Keratinocyte (primary cell): ENCODE measurements at regions not wholly inside any gene's neighbourhood (a gene's known extent, or its start where the extent isn't known, plus 50 kb on each side); places are given as distances from the start of the nearest gene placed in this dataset.

Source experiments
- DNase-seq: peaks from one replicate; pipeline ENCODE4 v3.0.0-alpha.2; 2011; ENCODE audit warnings: low read depth, missing footprints, low spot score
- FAIRE-seq: peaks from 2 replicates; lab custom pipeline; 2011; peaks lifted over from hg19 to GRCh38; lab: Jason Lieb, UNC
- H2AFZ ChIP-seq: 2 replicates; pipeline ENCODE4 v1.6.0; 2012; ENCODE audit warnings: low read length, control low read depth, inconsistent platforms; ENCODE audit not compliant: control insufficient read depth
- H3K27ac ChIP-seq: 2 replicates; pipeline ENCODE4 v1.5.1; 2011; ENCODE audit warnings: low read length; ENCODE audit not compliant: control insufficient read depth, insufficient read depth
- H3K27me3 ChIP-seq: 3 replicates; pipeline ENCODE4 v1.6.0; 2011; ENCODE audit warnings: low read length; ENCODE audit not compliant: control insufficient read depth, insufficient read depth; ENCODE audit errors: extremely low read depth
- H3K36me3 ChIP-seq, 2 experiments: 2 replicates in 1 of 2; 3 replicates in 1 of 2; pipeline ENCODE4 v1.5.1; 2011; ENCODE audit warnings: low read length in 2 of 2, mild to moderate bottlenecking in 1 of 2; ENCODE audit not compliant: control insufficient read depth in 2 of 2, insufficient read depth in 2 of 2; ENCODE audit errors: extremely low read depth in 1 of 2
- H3K4me1 ChIP-seq: 3 replicates; pipeline ENCODE4 v1.5.1; 2011; ENCODE audit warnings: low read length; ENCODE audit not compliant: control insufficient read depth, insufficient read depth; ENCODE audit errors: extremely low read depth
- H3K4me2 ChIP-seq: 3 replicates; pipeline ENCODE4 v1.6.0; 2011; ENCODE audit warnings: low read depth, low read length; ENCODE audit not compliant: control insufficient read depth, insufficient read depth; ENCODE audit errors: extremely low read depth
- H3K4me3 ChIP-seq, 3 experiments: fragments of 200-600 bp in 1 of 3; sonication (generic) in 1 of 3; 2 replicates in 2 of 3; 3 replicates in 1 of 3; pipeline ENCODE4 v1.5.1; 2011 to 2016; ENCODE audit warnings: low read length in 3 of 3, mild to moderate bottlenecking in 3 of 3, control low read depth in 2 of 3, inconsistent platforms in 1 of 3, low read depth in 1 of 3, mixed read lengths in 1 of 3, mixed run types in 1 of 3, moderate library complexity in 1 of 3; ENCODE audit not compliant: control insufficient read depth in 2 of 3, insufficient read depth in 2 of 3; ENCODE audit errors: extremely low read depth in 1 of 3
- H3K79me2 ChIP-seq: 2 replicates; pipeline ENCODE4 v1.6.0; 2012; ENCODE audit warnings: low read length; ENCODE audit not compliant: control insufficient read depth, insufficient read depth
- H3K9ac ChIP-seq: 3 replicates; pipeline ENCODE4 v1.6.0; 2011; ENCODE audit warnings: low read length; ENCODE audit not compliant: control insufficient read depth, insufficient read depth; ENCODE audit errors: extremely low read depth
- H3K9me1 ChIP-seq: 3 replicates; pipeline ENCODE4 v1.6.0; 2011; ENCODE audit warnings: low read length; ENCODE audit not compliant: control insufficient read depth, insufficient read depth; ENCODE audit errors: extremely low read depth
- H3K9me3 ChIP-seq: 2 replicates; pipeline ENCODE4 v1.5.1; 2012; ENCODE audit warnings: low read depth, low read length; ENCODE audit not compliant: control insufficient read depth
- H4K20me1 ChIP-seq: 3 replicates; pipeline ENCODE4 v1.6.0; 2011; ENCODE audit warnings: low read length; ENCODE audit not compliant: control insufficient read depth, insufficient read depth; ENCODE audit errors: extremely low read depth
- CTCF ChIP-seq, 3 experiments: IDR thresholded peaks in 1 of 3; conservative IDR thresholded peaks in 1 of 3; optimal IDR thresholded peaks in 1 of 3; 2 replicates in 2 of 3; 3 replicates in 1 of 3; pipeline versions ENCODE3 to v1.5.1; 2011; ENCODE audit warnings: low read length in 3 of 3, mild to moderate bottlenecking in 3 of 3, moderate library complexity in 2 of 3, control low read depth in 1 of 3, inconsistent platforms in 1 of 3; ENCODE audit not compliant: insufficient read depth in 2 of 3; ENCODE audit errors: extremely low read depth in 1 of 3
- EZH2 ChIP-seq: IDR thresholded peaks from one replicate; pipeline ENCODE4 v1.6.1; 2012; ENCODE audit warnings: inconsistent platforms, mild to moderate bottlenecking, low read length, moderate library complexity
- dilution Hi-C: fragments of 300-500 bp; cut with MboI; formaldehyde crosslinking; loops from one replicate; pipeline ENCODE4 v1.7.0; 2020; ENCODE audit warnings: low sequenced_read_pairs; ENCODE audit not compliant: extremely low pct_ligation_motif_present

- dilution Hi-C loops, result no loop called here
- H3K9me1 ChIP-seq, result no peaks in the 10 kb centered on the region
- TF ChIP-seq CTCF (optimal IDR thresholded peaks at IDR 0.05 in 1 of 3, IDR thresholded peaks at IDR 0.05 in 1 of 3, conservative IDR thresholded peaks at IDR 0.05 in 1 of 3; ENCODE audit: extremely low read depth in 1 of 3, insufficient read depth in 2 of 3, low read length in 3 of 3), result no peak
- no peak for TF ChIP-seq EZH2
- no peak overlapping the region for H3K27ac ChIP-seq
- peaks cover 21% of the 10 kb centered on the region for H3K4me1 ChIP-seq
- no peak overlapping the region for H2AFZ ChIP-seq
- H3K4me3 ChIP-seq, result no peak overlapping the region
- FAIRE-seq, result no peak
- H4K20me1 ChIP-seq, result no peaks in the 10 kb centered on the region
- H3K79me2 ChIP-seq, result no peaks in the 10 kb centered on the region
- no peak for DNase-seq
- no peaks in the 10 kb centered on the region for H3K9me3 ChIP-seq
- H3K36me3 ChIP-seq, result no peaks in the 10 kb centered on the region
- no peak overlapping the region for H3K4me2 ChIP-seq
- H3K9ac ChIP-seq, result no peak overlapping the region
- no peaks in the 10 kb centered on the region for H3K27me3 ChIP-seq
Measured at GRCh38 chr15:31499953-31500765, 173.5 kb downstream of the KLF13 start.

- TF ChIP-seq CTCF (optimal IDR thresholded peaks at IDR 0.05 in 1 of 3, IDR thresholded peaks at IDR 0.05 in 1 of 3, conservative IDR thresholded peaks at IDR 0.05 in 1 of 3; ENCODE audit: extremely low read depth in 1 of 3, insufficient read depth in 2 of 3, low read length in 3 of 3), result no peak
- no peak for TF ChIP-seq EZH2
Measured at GRCh38 chr15:31500766-31501449, 174.3 kb downstream of the KLF13 start.

More at GRCh38 chr15:31500766-31501449, 174.3 kb downstream of the KLF13 start:
- H3K79me2 ChIP-seq, result no peaks in the 10 kb centered on the region
- no peaks in the 10 kb centered on the region for H3K9me1 ChIP-seq
- H4K20me1 ChIP-seq, result no peaks in the 10 kb centered on the region
- H3K27ac ChIP-seq, result no peak overlapping the region
- no peak for DNase-seq
- H3K4me2 ChIP-seq, result no peak overlapping the region
- no peak overlapping the region for H2AFZ ChIP-seq
- H3K27me3 ChIP-seq, result no peaks in the 10 kb centered on the region
- H3K4me3 ChIP-seq, result no peak overlapping the region
- H3K9ac ChIP-seq, result no peak overlapping the region
- H3K9me3 ChIP-seq, result no peaks in the 10 kb centered on the region
- no peaks in the 10 kb centered on the region for H3K36me3 ChIP-seq
- peaks cover 21% of the 10 kb centered on the region for H3K4me1 ChIP-seq
- no peak for FAIRE-seq
- dilution Hi-C loops, result no loop called here
